Neural cell (in vitro differentiated cells): ENCODE measurements at regions not wholly inside any gene's neighbourhood (a gene's known extent, or its start where the extent isn't known, plus 50 kb on each side); places are given as distances from the start of the nearest gene placed in this dataset.

ENCODE experiments used
- H2AFZ ChIP-seq: fragments of 200-600, 300-800 bp; sonication (generic), shearing (Covaris generic); 2 replicates; pipeline ENCODE4 v1.6.0; 2014; ENCODE audit warnings: low read depth, mild to moderate bottlenecking, antibody characterized with exemption, low read length, moderate library complexity
- H3F3A ChIP-seq: fragments of 200-600 bp; shearing (Covaris generic); 2 replicates; pipeline ENCODE4 v1.6.1; 2016; ENCODE audit warnings: mild to moderate bottlenecking, moderate library complexity, mixed read lengths, antibody characterized with exemption, low read length; ENCODE audit not compliant: insufficient read depth, poor library complexity, severe bottlenecking
- H3K27ac ChIP-seq: fragments of 200-600, 300-800 bp; sonication (generic), shearing (Covaris generic); 2 replicates; pipeline ENCODE4 v1.5.1; 2014; ENCODE audit warnings: mild to moderate bottlenecking, low read length, moderate library complexity
- H3K27me3 ChIP-seq: fragments of 300-800, 200-600 bp; sonication (generic), shearing (Covaris generic); 2 replicates; pipeline ENCODE4 v1.6.0; 2014; ENCODE audit warnings: mild to moderate bottlenecking, low read depth, low read length, moderate library complexity; ENCODE audit not compliant: insufficient read depth
- H3K36me3 ChIP-seq: fragments of 300-800, 200-600 bp; sonication (generic), shearing (Covaris generic); 2 replicates; pipeline ENCODE4 v1.5.1; 2014; ENCODE audit warnings: mild to moderate bottlenecking, antibody characterized with exemption, low read length, moderate library complexity; ENCODE audit not compliant: insufficient read depth
- H3K4me2 ChIP-seq: fragments of 300-800, 200-600 bp; sonication (generic), shearing (Covaris generic); 2 replicates; pipeline ENCODE4 v1.6.0; 2014; ENCODE audit warnings: mild to moderate bottlenecking, low read length
- H3K4me3 ChIP-seq: fragments of 300-800, 200-600 bp; sonication (generic), shearing (Covaris generic); 2 replicates; pipeline ENCODE4 v1.5.1; 2014; ENCODE audit warnings: mild to moderate bottlenecking, low read length, moderate library complexity
- H3K79me2 ChIP-seq: fragments of 200-600 bp; shearing (Covaris generic); replicated peaks from 2 replicates; pipeline ENCODE4 v1.6.0; 2014; ENCODE audit warnings: mild to moderate bottlenecking, low read length, moderate library complexity; ENCODE audit not compliant: insufficient read depth
- H3K9ac ChIP-seq: fragments of 300-800, 200-600 bp; sonication (generic), shearing (Covaris generic); 2 replicates; pipeline ENCODE4 v1.6.1; 2016; ENCODE audit warnings: mild to moderate bottlenecking, low read length, mixed read lengths
- H3K9me2 ChIP-seq: fragments of 200-600 bp; shearing (Covaris generic); 2 replicates; pipeline ENCODE4 v1.6.1; 2016; ENCODE audit warnings: mild to moderate bottlenecking, low read length, mixed read lengths; ENCODE audit not compliant: insufficient read depth
- H3K9me3 ChIP-seq: fragments of 200-600, 300-800 bp; sonication (generic), shearing (Covaris generic); 2 replicates; pipeline ENCODE4 v1.6.1; 2016; ENCODE audit warnings: mild to moderate bottlenecking, mixed run types, low read length, moderate library complexity, mixed read lengths
- H4K20me1 ChIP-seq: fragments of 200-600 bp; shearing (Covaris generic); 2 replicates; pipeline ENCODE4 v1.6.1; 2016; ENCODE audit warnings: mild to moderate bottlenecking, mixed run types; ENCODE audit not compliant: insufficient read depth
- EP300 ChIP-seq: fragments of 450-650 bp; conservative IDR thresholded peaks from 2 replicates; pipeline ENCODE4 v1.6.1; 2014; ENCODE audit warnings: antibody characterized with exemption, mild to moderate bottlenecking, moderate library complexity; ENCODE audit not compliant: poor library complexity, severe bottlenecking
- EZH2 ChIP-seq: fragments of 200-600, 300-800 bp; shearing (Covaris generic), sonication (generic); IDR thresholded peaks from 2 replicates; pipeline ENCODE4 v1.6.1; 2014; ENCODE audit warnings: antibody characterized with exemption, low read length, borderline replicate concordance, mild to moderate bottlenecking; ENCODE audit not compliant: insufficient read depth, poor library complexity, severe bottlenecking
- MXI1 ChIP-seq: fragments of 450-650 bp; conservative IDR thresholded peaks from 2 replicates; pipeline ENCODE4 v1.6.1; 2014; ENCODE audit warnings: antibody characterized with exemption, mild to moderate bottlenecking; ENCODE audit not compliant: poor library complexity, severe bottlenecking
- POLR2AphosphoS5 ChIP-seq: IDR thresholded peaks from 2 replicates; pipeline ENCODE4 v1.6.1; 2012
- RAD21 ChIP-seq: fragments of 450-650 bp; conservative IDR thresholded peaks from 2 replicates; pipeline ENCODE4 v1.6.1; 2014; ENCODE audit warnings: antibody characterized with exemption, mild to moderate bottlenecking, moderate library complexity
- SMC3 ChIP-seq: fragments of 450-650 bp; conservative IDR thresholded peaks from 2 replicates; pipeline ENCODE4 v1.6.1; 2014; ENCODE audit warnings: antibody characterized with exemption, mild to moderate bottlenecking, moderate library complexity; ENCODE audit not compliant: poor library complexity
- TAF1 ChIP-seq: IDR thresholded peaks from 2 replicates; pipeline ENCODE4 v1.6.1; 2012; ENCODE audit warnings: low read depth
- TF ChIP-seq, protein P1 (sequence below): IDR thresholded peaks from 2 replicates; pipeline ENCODE4 v1.6.1; 2012; ENCODE audit warnings: borderline replicate concordance
- TF ChIP-seq, protein P2 (sequence below): fragments of 450-650 bp; IDR thresholded peaks from 2 replicates; pipeline ENCODE4 v1.5.1; 2014; ENCODE audit warnings: antibody characterized with exemption, mild to moderate bottlenecking, moderate library complexity; ENCODE audit not compliant: poor library complexity, severe bottlenecking

DNA sequence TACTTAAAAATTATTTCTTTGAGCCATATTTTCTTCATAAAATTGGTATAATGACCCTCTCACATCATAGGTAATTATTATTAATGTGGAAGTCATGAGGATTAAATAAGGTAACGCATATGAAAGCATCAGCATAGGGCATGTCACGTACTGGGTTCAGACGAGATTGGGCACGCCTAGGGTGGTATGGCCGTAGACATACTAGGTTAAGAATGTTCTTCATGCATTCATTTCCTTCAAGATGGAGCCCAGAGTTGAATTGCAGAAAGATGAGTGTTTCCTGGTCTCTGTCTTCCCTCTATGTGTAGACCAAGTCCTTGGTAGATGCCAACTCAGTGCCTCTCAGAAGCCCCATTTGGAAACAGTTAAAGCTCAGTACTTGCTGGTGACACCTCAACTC, 174.1 kb upstream of the CLINT1 start:
- no peaks in the 10 kb centered on the region for H3K36me3 ChIP-seq
- H3K4me2 ChIP-seq: no peak overlapping the region
- H3K27ac ChIP-seq: no peak overlapping the region
- no peak overlapping the region for H3K9ac ChIP-seq
- TF ChIP-seq EP300 (no peak), POLR2AphosphoS5 (no peak), EZH2 (no peak), RAD21 (no peak), SMC3 (no peak), TAF1 (no peak), MXI1 (no peak)
- TF ChIP-seq, protein P1, sequence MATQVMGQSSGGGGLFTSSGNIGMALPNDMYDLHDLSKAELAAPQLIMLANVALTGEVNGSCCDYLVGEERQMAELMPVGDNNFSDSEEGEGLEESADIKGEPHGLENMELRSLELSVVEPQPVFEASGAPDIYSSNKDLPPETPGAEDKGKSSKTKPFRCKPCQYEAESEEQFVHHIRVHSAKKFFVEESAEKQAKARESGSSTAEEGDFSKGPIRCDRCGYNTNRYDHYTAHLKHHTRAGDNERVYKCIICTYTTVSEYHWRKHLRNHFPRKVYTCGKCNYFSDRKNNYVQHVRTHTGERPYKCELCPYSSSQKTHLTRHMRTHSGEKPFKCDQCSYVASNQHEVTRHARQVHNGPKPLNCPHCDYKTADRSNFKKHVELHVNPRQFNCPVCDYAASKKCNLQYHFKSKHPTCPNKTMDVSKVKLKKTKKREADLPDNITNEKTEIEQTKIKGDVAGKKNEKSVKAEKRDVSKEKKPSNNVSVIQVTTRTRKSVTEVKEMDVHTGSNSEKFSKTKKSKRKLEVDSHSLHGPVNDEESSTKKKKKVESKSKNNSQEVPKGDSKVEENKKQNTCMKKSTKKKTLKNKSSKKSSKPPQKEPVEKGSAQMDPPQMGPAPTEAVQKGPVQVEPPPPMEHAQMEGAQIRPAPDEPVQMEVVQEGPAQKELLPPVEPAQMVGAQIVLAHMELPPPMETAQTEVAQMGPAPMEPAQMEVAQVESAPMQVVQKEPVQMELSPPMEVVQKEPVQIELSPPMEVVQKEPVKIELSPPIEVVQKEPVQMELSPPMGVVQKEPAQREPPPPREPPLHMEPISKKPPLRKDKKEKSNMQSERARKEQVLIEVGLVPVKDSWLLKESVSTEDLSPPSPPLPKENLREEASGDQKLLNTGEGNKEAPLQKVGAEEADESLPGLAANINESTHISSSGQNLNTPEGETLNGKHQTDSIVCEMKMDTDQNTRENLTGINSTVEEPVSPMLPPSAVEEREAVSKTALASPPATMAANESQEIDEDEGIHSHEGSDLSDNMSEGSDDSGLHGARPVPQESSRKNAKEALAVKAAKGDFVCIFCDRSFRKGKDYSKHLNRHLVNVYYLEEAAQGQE: no peak
- TF ChIP-seq, protein P2, sequence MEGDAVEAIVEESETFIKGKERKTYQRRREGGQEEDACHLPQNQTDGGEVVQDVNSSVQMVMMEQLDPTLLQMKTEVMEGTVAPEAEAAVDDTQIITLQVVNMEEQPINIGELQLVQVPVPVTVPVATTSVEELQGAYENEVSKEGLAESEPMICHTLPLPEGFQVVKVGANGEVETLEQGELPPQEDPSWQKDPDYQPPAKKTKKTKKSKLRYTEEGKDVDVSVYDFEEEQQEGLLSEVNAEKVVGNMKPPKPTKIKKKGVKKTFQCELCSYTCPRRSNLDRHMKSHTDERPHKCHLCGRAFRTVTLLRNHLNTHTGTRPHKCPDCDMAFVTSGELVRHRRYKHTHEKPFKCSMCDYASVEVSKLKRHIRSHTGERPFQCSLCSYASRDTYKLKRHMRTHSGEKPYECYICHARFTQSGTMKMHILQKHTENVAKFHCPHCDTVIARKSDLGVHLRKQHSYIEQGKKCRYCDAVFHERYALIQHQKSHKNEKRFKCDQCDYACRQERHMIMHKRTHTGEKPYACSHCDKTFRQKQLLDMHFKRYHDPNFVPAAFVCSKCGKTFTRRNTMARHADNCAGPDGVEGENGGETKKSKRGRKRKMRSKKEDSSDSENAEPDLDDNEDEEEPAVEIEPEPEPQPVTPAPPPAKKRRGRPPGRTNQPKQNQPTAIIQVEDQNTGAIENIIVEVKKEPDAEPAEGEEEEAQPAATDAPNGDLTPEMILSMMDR: no peak
- no peaks in the 10 kb centered on the region for H3K79me2 ChIP-seq
- H2AFZ ChIP-seq: no peak overlapping the region
- H4K20me1 ChIP-seq: no peaks in the 10 kb centered on the region
- no peaks in the 10 kb centered on the region for H3K9me3 ChIP-seq
- no peaks in the 10 kb centered on the region for H3K9me2 ChIP-seq
- no peaks in the 10 kb centered on the region for H3F3A ChIP-seq
- H3K4me3 ChIP-seq: no peak overlapping the region
- no peaks in the 10 kb centered on the region for H3K27me3 ChIP-seq

DNA sequence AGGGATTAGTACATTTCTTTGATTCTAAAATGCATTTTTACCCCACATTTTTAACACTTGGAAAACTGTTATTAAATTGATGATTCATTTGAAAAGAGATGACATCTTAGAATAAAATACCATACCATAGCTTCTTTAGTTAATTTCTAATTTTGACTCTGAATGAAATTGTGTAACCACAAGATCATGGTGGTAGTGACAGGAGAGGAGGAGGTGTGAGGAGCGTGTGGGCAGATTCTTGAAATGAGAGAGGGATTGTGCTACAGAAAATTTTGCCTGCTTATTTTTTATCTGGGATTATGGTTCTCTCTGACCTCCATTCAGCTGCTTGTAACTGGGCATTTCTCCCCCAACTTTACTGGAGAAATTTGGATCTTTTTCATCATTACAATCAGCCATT, 173.3 kb upstream of the CLINT1 start:
- no peaks in the 10 kb centered on the region for H4K20me1 ChIP-seq
- no peak overlapping the region for H2AFZ ChIP-seq
- no peak overlapping the region for H3K27ac ChIP-seq
- TF ChIP-seq POLR2AphosphoS5 (no peak), MXI1 (no peak), SMC3 (no peak), EP300 (no peak)
- TF ChIP-seq, protein P1: no peak
- TF ChIP-seq, protein P2: no peak
- H3K79me2 ChIP-seq: no peaks in the 10 kb centered on the region
- no peaks in the 10 kb centered on the region for H3F3A ChIP-seq
- H3K4me2 ChIP-seq: no peak overlapping the region
- H3K9me3 ChIP-seq: no peaks in the 10 kb centered on the region
- H3K36me3 ChIP-seq: no peaks in the 10 kb centered on the region
- H3K9me2 ChIP-seq: no peaks in the 10 kb centered on the region
- H3K27me3 ChIP-seq: no peaks in the 10 kb centered on the region
- H3K9ac ChIP-seq: no peak overlapping the region
- no peak overlapping the region for H3K4me3 ChIP-seq
